WTC11 (cell line): ENCODE measurements at regions not wholly inside any gene's neighbourhood (a gene's known extent, or its start where the extent isn't known, plus 50 kb on each side); places are given as distances from the start of the nearest gene placed in this dataset.

Experiments used
- ATAC-seq: fragments of 200-7000 bp; cut with Tn5 transposase; 2 replicates; pipeline ENCODE4 v1.10.0; 2021; ENCODE audit warnings: mild to moderate bottlenecking, moderate library complexity
- CTCF ChIA-PET: fragments of 300-600 bp; sonication (Branson Sonifier 250); formaldehyde crosslinking; loops from one replicate; lab custom pipeline; 2021; ENCODE audit warnings: antibody characterized with exemption; lab: Charles Lee
- POLR2A ChIA-PET: fragments of 350-600 bp; sonication (Branson Sonifier 250); formaldehyde crosslinking; loops from one replicate; lab custom pipeline; 2021; ENCODE audit warnings: antibody characterized with exemption; lab: Charles Lee
- DNase-seq: peaks from one replicate; pipeline ENCODE4 v3.0.0; 2021; ENCODE audit warnings: low spot score
- H3K27ac Mint-ChIP-seq: 2 replicates; pipeline ENCODE4 v1.8.0; 2021; ENCODE audit warnings: mixed read lengths
- H3K27me3 Mint-ChIP-seq: 2 replicates; pipeline ENCODE4 v1.8.0; 2021; ENCODE audit warnings: low read depth, mild to moderate bottlenecking, moderate library complexity, mixed read lengths
- H3K36me3 Mint-ChIP-seq: 2 replicates; pipeline ENCODE4 v1.8.0; 2021; ENCODE audit warnings: mixed read lengths
- H3K4me1 Mint-ChIP-seq: 2 replicates; pipeline ENCODE4 v1.8.0; 2022; ENCODE audit warnings: mixed read lengths
- H3K4me3 Mint-ChIP-seq: 2 replicates; pipeline ENCODE4 v1.8.0; 2021; ENCODE audit warnings: mild to moderate bottlenecking, moderate library complexity, mixed read lengths
- H3K9me3 Mint-ChIP-seq: 2 replicates; pipeline ENCODE4 v1.8.0; 2021; ENCODE audit warnings: mixed read lengths
- ATF2 ChIP-seq: sonication (generic); formaldehyde crosslinking; IDR thresholded peaks from 2 replicates; pipeline ENCODE4 v1.8.1; 2022; ENCODE audit warnings: low read depth, missing genetic modification reagents, borderline replicate concordance
- CBFB ChIP-seq: sonication (generic); formaldehyde crosslinking; IDR thresholded peaks from 2 replicates; pipeline ENCODE4 v1.8.1; 2022; ENCODE audit warnings: mild to moderate bottlenecking, low read depth, missing genetic modification reagents
- CDX4 ChIP-seq: fragments of 250-450 bp; sonication (Bioruptor Pico); IDR thresholded peaks from 2 replicates; pipeline ENCODE4 v1.9.0; 2021; ENCODE audit warnings: moderate library complexity, mild to moderate bottlenecking, inconsistent platforms, borderline replicate concordance
- CREB1 ChIP-seq: sonication (generic); formaldehyde crosslinking; IDR thresholded peaks from 2 replicates; pipeline ENCODE4 v1.8.0; 2023; ENCODE audit warnings: mild to moderate bottlenecking, missing genetic modification reagents
- E2F4 ChIP-seq: sonication (generic); formaldehyde crosslinking; IDR thresholded peaks from 2 replicates; pipeline ENCODE4 v1.8.1; 2022; ENCODE audit warnings: low read depth, mild to moderate bottlenecking, moderate library complexity, missing genetic modification reagents, borderline replicate concordance
- FOXP4 ChIP-seq: sonication (generic); formaldehyde crosslinking; IDR thresholded peaks from 2 replicates; pipeline ENCODE4 v1.8.0; 2022; ENCODE audit warnings: mild to moderate bottlenecking, missing genetic modification reagents
- HMGA2 ChIP-seq: fragments of 250-450 bp; sonication (Bioruptor Pico); IDR thresholded peaks from 2 replicates; pipeline ENCODE4 v1.4.0; 2021; ENCODE audit warnings: mild to moderate bottlenecking, moderate library complexity
- HMGXB4 ChIP-seq: sonication (generic); formaldehyde crosslinking; IDR thresholded peaks from 2 replicates; pipeline ENCODE4 v1.8.1; 2023; ENCODE audit warnings: mild to moderate bottlenecking, moderate library complexity, missing genetic modification reagents
- IRF1 ChIP-seq: sonication (generic); formaldehyde crosslinking; IDR thresholded peaks from 2 replicates; pipeline ENCODE4 v1.8.0; 2023; ENCODE audit warnings: missing genetic modification reagents
- JUN ChIP-seq: sonication (generic); formaldehyde crosslinking; IDR thresholded peaks from 2 replicates; pipeline ENCODE4 v1.8.0; 2023; ENCODE audit warnings: mild to moderate bottlenecking, missing genetic modification reagents
- MLX ChIP-seq: sonication (generic); formaldehyde crosslinking; IDR thresholded peaks from 2 replicates; pipeline ENCODE4 v1.8.1; 2023; ENCODE audit warnings: mild to moderate bottlenecking, missing genetic modification reagents, moderate library complexity
- PREB ChIP-seq: sonication (generic); formaldehyde crosslinking; IDR thresholded peaks from 2 replicates; pipeline ENCODE4 v1.8.1; 2022; ENCODE audit warnings: mild to moderate bottlenecking, missing genetic modification reagents, moderate library complexity, borderline replicate concordance
- RORB ChIP-seq: fragments of 250-450 bp; sonication (Bioruptor Pico); IDR thresholded peaks from 2 replicates; pipeline ENCODE4 v1.9.0; 2021; ENCODE audit warnings: mild to moderate bottlenecking
- SOX15 ChIP-seq: fragments of 250-450 bp; sonication (Bioruptor Pico); IDR thresholded peaks from 2 replicates; pipeline ENCODE4 v1.9.0; 2021; ENCODE audit warnings: mild to moderate bottlenecking
- TEAD1 ChIP-seq: sonication (generic); formaldehyde crosslinking; IDR thresholded peaks from 2 replicates; pipeline ENCODE4 v1.8.0; 2022; ENCODE audit warnings: mild to moderate bottlenecking, missing genetic modification reagents
- USF2 ChIP-seq: sonication (generic); formaldehyde crosslinking; IDR thresholded peaks from 2 replicates; pipeline ENCODE4 v1.8.1; 2023; ENCODE audit warnings: mild to moderate bottlenecking, missing genetic modification reagents, moderate library complexity
- ZNF232 ChIP-seq: sonication (generic); formaldehyde crosslinking; IDR thresholded peaks from 2 replicates; pipeline ENCODE4 v1.8.0; 2022; ENCODE audit warnings: mild to moderate bottlenecking, missing genetic modification reagents
- ZNF423 ChIP-seq: fragments of 250-450 bp; sonication (Bioruptor Pico); IDR thresholded peaks from 2 replicates; pipeline ENCODE4 v2.1.2; 2022; ENCODE audit warnings: mild to moderate bottlenecking, moderate library complexity
- ZNF512 ChIP-seq: sonication (generic); formaldehyde crosslinking; IDR thresholded peaks from 2 replicates; pipeline ENCODE4 v1.8.1; 2022; ENCODE audit warnings: missing genetic modification reagents, borderline replicate concordance
- ZSCAN18 ChIP-seq: fragments of 250-450 bp; sonication (Bioruptor Pico); IDR thresholded peaks from 2 replicates; pipeline ENCODE4 v2.1.2; 2022; ENCODE audit warnings: mild to moderate bottlenecking, moderate library complexity

- TF ChIP-seq ATF2 (CRISPR knock-in tag), result no peak
- no peak for TF ChIP-seq ZSCAN18 (CRISPR knock-in tag)
- no peak for TF ChIP-seq JUN (CRISPR knock-in tag)
- no peak for TF ChIP-seq ZNF512
Observed at GRCh38 chr2:58845011-58845410, 603.9 kb upstream of the FANCL start (continued).

GRCh38 chr2:58842501-58843155, 601.5 kb upstream of the FANCL start:
- DNase-seq (no peak), ATAC-seq (no peak)
- no peaks in the 10 kb centered on the region for H3K27me3 Mint-ChIP-seq
- no peaks in the 10 kb centered on the region for H3K36me3 Mint-ChIP-seq
- peaks cover 14% of the 10 kb centered on the region for H3K4me1 Mint-ChIP-seq
- H3K4me3 Mint-ChIP-seq, result no peak overlapping the region
- ChIA-PET POLR2A (interaction anchor here (0.5 kb wide), 1 partner anchor 15 kb away, joined by 3 read pairs; no protein-coding TSS in a partner anchor), CTCF (interaction anchor here (1.5 kb wide), 1 partner anchor 80 kb away, joined by 3 read pairs; no protein-coding TSS in a partner anchor)
- no peaks in the 10 kb centered on the region for H3K9me3 Mint-ChIP-seq
- 0 out of 2 replicates have a peak overlapping the region, but pooled peaks have one; percentile 7 for H3K27ac Mint-ChIP-seq
- TF ChIP-seq FOXP4 (CRISPR knock-in tag) (no peak), HMGXB4 (no peak), E2F4 (CRISPR knock-in tag) (no peak), ZNF423 (CRISPR knock-in tag) (no peak), HMGA2 (CRISPR knock-in tag) (no peak), SOX15 (CRISPR knock-in tag) (no peak), CDX4 (CRISPR knock-in tag) (no peak), CBFB (CRISPR knock-in tag) (no peak), TEAD1 (CRISPR knock-in tag) (no peak), MLX (CRISPR knock-in tag) (no peak), ZNF232 (no peak), IRF1 (CRISPR knock-in tag) (no peak), RORB (no peak), PREB (CRISPR knock-in tag) (no peak), USF2 (CRISPR knock-in tag) (no peak), CREB1 (no peak)
